Coronary artery (tissue), 2 donors: ENCODE measurements at regions not wholly inside any gene's neighbourhood (a gene's known extent, or its start where the extent isn't known, plus 50 kb on each side); places are given as distances from the start of the nearest gene placed in this dataset.

Experiments
- DNase-seq: peaks from one replicate; pipeline ENCODE4 v3.0.0-alpha.2; 2017; ENCODE audit warnings: low spot score
- H3K27ac ChIP-seq, 2 donors: fragments of 200-600 bp; sonication (generic); one replicate each; pipeline ENCODE4 v1.5.1; 2016 to 2019
- H3K4me3 ChIP-seq: fragments of 200-600 bp; sonication (generic); 2 replicates; pipeline ENCODE4 v1.5.1; 2016; ENCODE audit warnings: mild to moderate bottlenecking, moderate library complexity
- CTCF ChIP-seq: fragments of 200-600 bp; sonication (generic); IDR thresholded peaks from one replicate; pipeline ENCODE4 v1.5.1; 2019; ENCODE audit warnings: antibody characterized with exemption

DNA sequence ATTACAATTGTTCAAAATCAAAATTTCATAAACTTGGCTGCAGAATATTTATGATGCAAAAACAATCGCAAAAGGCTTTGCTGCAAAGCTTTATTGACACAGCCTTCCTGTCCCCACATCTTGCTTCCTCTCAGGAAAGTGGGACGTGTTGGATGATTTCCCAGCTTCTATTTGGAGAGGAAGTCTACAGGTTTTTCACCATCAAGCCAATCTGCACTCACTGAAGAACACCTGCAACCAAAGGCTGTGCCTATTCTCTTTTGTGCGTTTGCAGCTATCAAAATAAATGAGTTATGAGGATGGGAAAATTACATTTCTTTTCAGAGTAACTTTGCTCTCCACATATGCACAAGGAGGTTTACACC is 214.4 kb downstream of the PLK2 start:
- Histone ChIP-seq H3K4me3 (no peak overlapping the region), H3K27ac (no peak overlapping the region)
- DNase-seq = no peak
- TF ChIP-seq CTCF = no peak

DNA sequence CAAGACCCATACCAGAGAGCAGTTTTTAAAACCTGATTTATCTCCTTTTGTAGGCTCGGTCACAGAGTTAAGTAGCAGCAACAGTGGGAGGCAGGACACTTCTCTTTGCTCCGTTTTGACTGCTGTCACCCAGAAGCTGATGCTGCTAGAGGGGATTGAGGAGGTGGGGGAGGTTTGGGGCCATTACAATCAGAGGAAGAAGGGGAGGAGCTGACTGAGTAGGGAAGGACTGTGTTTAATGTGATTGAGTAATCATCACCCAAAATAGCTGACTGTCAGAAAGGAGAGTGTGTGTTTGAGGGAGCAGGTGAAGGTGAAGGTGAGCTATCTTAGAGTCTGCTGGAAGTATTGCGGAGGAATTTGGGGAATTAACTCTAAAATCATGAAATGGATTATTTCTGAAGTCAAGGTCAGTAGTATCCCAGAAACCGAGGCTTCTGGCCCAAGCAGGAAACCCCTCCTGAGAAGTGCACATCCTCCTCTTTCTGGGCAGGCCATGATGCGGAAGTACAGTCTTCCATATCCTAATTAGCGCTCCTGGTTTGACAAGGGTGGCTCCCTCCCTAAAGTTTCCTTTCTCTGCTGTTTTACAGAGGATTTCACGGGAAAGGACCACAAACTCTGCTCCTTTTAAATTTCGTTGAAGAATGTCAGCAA is 214.9 kb downstream of the PLK2 start:
- peak overlapping the region in 1 of 2 donors; percentile 55 for H3K27ac ChIP-seq
- no peak for TF ChIP-seq CTCF
- no peak overlapping the region for H3K4me3 ChIP-seq
- DNase-seq = no peak

- no peak for TF ChIP-seq CTCF
- no peak overlapping the region for H3K4me3 ChIP-seq
- H3K27ac ChIP-seq = no peak overlapping the region
- no peak for DNase-seq
Observed at GRCh38 chr5:58241389-58241788, 218.5 kb downstream of the PLK2 start.

- no peak for TF ChIP-seq CTCF
- Histone ChIP-seq H3K27ac (no peak overlapping the region), H3K4me3 (no peak overlapping the region)
- no peak for DNase-seq
Observed at GRCh38 chr5:58240322-58240721, 219.6 kb downstream of the PLK2 start.

DNA sequence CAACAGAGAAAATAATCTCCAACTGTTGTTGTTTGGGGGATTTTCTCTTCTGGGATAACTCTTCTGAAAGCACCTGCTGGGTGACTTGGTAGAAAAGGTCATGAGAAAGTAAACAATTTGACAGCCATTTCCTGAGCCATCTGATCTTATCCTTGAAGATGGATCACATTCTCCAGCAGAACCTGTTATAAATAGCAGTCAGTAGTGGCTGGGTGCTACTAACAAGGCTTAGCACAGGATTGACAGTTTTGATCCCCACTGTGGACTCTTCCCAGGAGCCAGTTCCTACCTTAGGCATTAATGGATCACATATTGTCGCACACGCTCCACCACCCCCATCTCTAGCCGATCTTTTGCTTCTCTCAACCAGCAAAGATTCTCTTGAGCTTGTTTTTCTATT is 220.2 kb downstream of the PLK2 start:
- no peak for DNase-seq
- TF ChIP-seq CTCF = no peak
- Histone ChIP-seq H3K27ac (no peak overlapping the region), H3K4me3 (no peak overlapping the region)

GRCh38 chr5:58239045-58239444 is 220.8 kb downstream of the PLK2 start:
- H3K27ac ChIP-seq = no peak overlapping the region
- no peak overlapping the region for H3K4me3 ChIP-seq
- TF ChIP-seq CTCF = no peak
- no peak for DNase-seq

DNA sequence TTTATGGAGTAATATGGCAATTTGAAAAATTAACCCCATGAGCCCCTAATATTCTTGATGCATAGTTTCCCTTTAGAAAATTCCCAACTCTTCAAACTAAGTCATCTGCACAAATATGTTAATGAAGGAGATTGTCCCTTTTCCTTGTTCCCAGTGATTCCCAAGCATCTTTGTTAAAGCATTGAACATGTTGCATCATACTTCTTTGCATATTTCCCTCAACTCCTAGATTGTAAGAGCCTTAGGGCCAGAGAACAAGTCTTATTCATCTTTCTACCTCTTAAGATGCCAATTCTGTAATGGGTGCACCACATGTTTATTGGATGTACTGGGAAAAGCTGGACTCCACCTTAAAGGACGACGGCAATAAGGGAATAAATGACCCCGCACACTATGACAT is 223.4 kb downstream of the PLK2 start:
- no peak for DNase-seq
- no peak overlapping the region for H3K4me3 ChIP-seq
- TF ChIP-seq CTCF = no peak
- H3K27ac ChIP-seq = no peak overlapping the region
